H1 (cell line): ENCODE measurements at regions not wholly inside any gene's neighbourhood (a gene's known extent, or its start where the extent isn't known, plus 50 kb on each side); places are given as distances from the start of the nearest gene placed in this dataset.

Experiments
- SUZ12 ChIP-seq: fragments of 200-600 bp; sonication (generic); IDR thresholded peaks from 2 replicates; pipeline ENCODE4 v1.6.1; 2012; ENCODE audit warnings: mild to moderate bottlenecking, inconsistent platforms, low read length, moderate library complexity, mixed read lengths
- ZNF274 ChIP-seq: IDR thresholded peaks from 2 replicates; pipeline ENCODE4 v1.7.0; 2012; ENCODE audit warnings: low read length, borderline replicate concordance; ENCODE audit errors: extremely low read depth

GRCh38 chr6:154650351-154650750 lies 82.9 kb upstream of the SCAF8 start (continued):
- TF ChIP-seq ZNF274 (no peak), SUZ12 (no peak)
